GM12878 (cell line): ENCODE measurements at regions not wholly inside any gene's neighbourhood (a gene's known extent, or its start where the extent isn't known, plus 50 kb on each side); places are given as distances from the start of the nearest gene placed in this dataset.

Experiments used
- ASH2L ChIP-seq: fragments of 300-600, 200-600 bp; sonication (generic); IDR thresholded peaks from 2 replicates; pipeline ENCODE4 v1.6.1; 2017; ENCODE audit warnings: low read depth, mild to moderate bottlenecking, borderline replicate concordance
- ATF7 ChIP-seq: fragments of 450-650 bp; IDR thresholded peaks from 2 replicates; pipeline ENCODE4 v1.6.1; 2016; ENCODE audit warnings: low read depth, mild to moderate bottlenecking
- BHLHE40 ChIP-seq, 2 experiments: fragments of 450-650 bp in 1 of 2; IDR thresholded peaks; 2 replicates each; pipeline ENCODE4 v1.6.1; 2011 to 2017; ENCODE audit warnings: low read depth in 2 of 2, borderline replicate concordance in 1 of 2, improper control_type of control experiment in 1 of 2, low read length in 1 of 2, mild to moderate bottlenecking in 1 of 2
- CTCF ChIP-seq, 3 experiments: IDR thresholded peaks in 2 of 3; conservative IDR thresholded peaks in 1 of 3; 2 replicates each; pipeline ENCODE4 v1.5.1; 2011; ENCODE audit warnings: low read depth in 3 of 3, low read length in 3 of 3, mild to moderate bottlenecking in 3 of 3, control low read depth in 2 of 3, moderate library complexity in 2 of 3, inconsistent platforms in 1 of 3, mixed read lengths in 1 of 3; ENCODE audit not compliant: control insufficient read depth in 2 of 3, insufficient read depth in 1 of 3; ENCODE audit errors: extremely low read depth in 1 of 3
- EP300 ChIP-seq, 2 experiments: fragments of 150-350 bp in 1 of 2; IDR thresholded peaks; 2 replicates each; pipeline ENCODE4 v1.6.1; 2011 to 2012; ENCODE audit warnings: low read depth in 2 of 2, low read length in 2 of 2, borderline replicate concordance in 1 of 2, improper control_type of control experiment in 1 of 2, inconsistent platforms in 1 of 2; ENCODE audit not compliant: control insufficient read depth in 1 of 2
- EZH2 ChIP-seq: IDR thresholded peaks from 2 replicates; pipeline ENCODE4 v1.6.1; 2012; ENCODE audit warnings: low read depth, mild to moderate bottlenecking, control low read depth, inconsistent platforms, low read length, borderline replicate concordance; ENCODE audit not compliant: control insufficient read depth
- POLR2A ChIP-seq: IDR thresholded peaks from 2 replicates; pipeline ENCODE4 v1.6.1; 2011; ENCODE audit warnings: low read depth, mild to moderate bottlenecking, low read length
- REST ChIP-seq: IDR thresholded peaks from 2 replicates; pipeline ENCODE4 v1.6.1; 2012; ENCODE audit warnings: mild to moderate bottlenecking, low read depth, low read length
- SIN3A ChIP-seq: IDR thresholded peaks from 2 replicates; pipeline ENCODE4 v1.6.1; 2012; ENCODE audit warnings: low read depth, low read length, improper control_type of control experiment
- TARDBP ChIP-seq: IDR thresholded peaks from 2 replicates; pipeline ENCODE4 v1.6.1; 2016; ENCODE audit warnings: borderline replicate concordance
- TBL1XR1 ChIP-seq: IDR thresholded peaks from 2 replicates; pipeline ENCODE4 v1.6.1; 2012; ENCODE audit warnings: low read depth, low read length, improper control_type of control experiment
- TCF12 ChIP-seq: IDR thresholded peaks from 2 replicates; pipeline ENCODE4 v1.6.1; 2011; ENCODE audit warnings: low read depth, mild to moderate bottlenecking, low read length
- ZNF207 ChIP-seq: fragments of 450-650 bp; IDR thresholded peaks from 2 replicates; pipeline ENCODE4 v1.6.1; 2014; ENCODE audit warnings: antibody characterized with exemption, mild to moderate bottlenecking, borderline replicate concordance
- ZNF687 ChIP-seq: fragments of 450-650 bp; IDR thresholded peaks from 2 replicates; pipeline ENCODE4 v1.6.1; 2017; ENCODE audit warnings: mild to moderate bottlenecking, moderate library complexity

- TF ChIP-seq ZNF687, result no peak
- TF ChIP-seq TBL1XR1, result no peak
- no peak for TF ChIP-seq EP300 (IDR thresholded peaks at IDR 0.05; ENCODE audit: borderline replicate concordance in 1 of 2, control insufficient read depth in 1 of 2, low read depth in 2 of 2, low read length in 2 of 2)
- TF ChIP-seq BHLHE40 (IDR thresholded peaks at IDR 0.05; ENCODE audit: borderline replicate concordance in 1 of 2, low read depth in 2 of 2, low read length in 1 of 2), result no peak
- TF ChIP-seq TCF12, result no peak
- no peak for TF ChIP-seq POLR2A
- no peak for TF ChIP-seq CTCF (IDR thresholded peaks at IDR 0.05 in 2 of 3, conservative IDR thresholded peaks at IDR 0.05 in 1 of 3; ENCODE audit: control insufficient read depth in 2 of 3, extremely low read depth in 1 of 3, insufficient read depth in 1 of 3, low read depth in 3 of 3, low read length in 3 of 3)
- no peak for TF ChIP-seq EZH2
- TF ChIP-seq ASH2L, result no peak
- no peak for TF ChIP-seq SIN3A
- no peak for TF ChIP-seq REST
- TF ChIP-seq ATF7, result no peak
- TF ChIP-seq ZNF207, result no peak
- no peak for TF ChIP-seq TARDBP
These were observed 78.9 kb downstream of the IRX5 start for GRCh38 chr16:55009581-55009980.
